HFFc6 (cell line): ENCODE measurements at regions not wholly inside any gene's neighbourhood (a gene's known extent, or its start where the extent isn't known, plus 50 kb on each side); places are given as distances from the start of the nearest gene placed in this dataset.
"Not testable (repeated sequence)": the region's sequence is repeated elsewhere in the genome, so short reads cannot be mapped to it uniquely, and the experiment has no call there.

ENCODE experiments used
- DNase-seq: peaks from one replicate; pipeline ENCODE4 v3.0.0-alpha.2; 2018
- H3K27ac Mint-ChIP-seq: 2 replicates; pipeline ENCODE4 v1.8.0; 2020; ENCODE audit warnings: mild to moderate bottlenecking, mixed read lengths
- H3K27me3 Mint-ChIP-seq: 2 replicates; pipeline ENCODE4 v1.8.0; 2021; ENCODE audit warnings: mild to moderate bottlenecking, moderate library complexity, mixed read lengths; ENCODE audit not compliant: insufficient read depth
- H3K36me3 Mint-ChIP-seq: 2 replicates; pipeline ENCODE4 v1.8.0; 2021; ENCODE audit warnings: low read depth, mixed read lengths
- H3K4me1 Mint-ChIP-seq: 2 replicates; pipeline ENCODE4 v1.8.0; 2020; ENCODE audit warnings: low read depth, mixed read lengths
- H3K4me3 Mint-ChIP-seq: 2 replicates; pipeline ENCODE4 v1.8.0; 2020; ENCODE audit warnings: mild to moderate bottlenecking, moderate library complexity, mixed read lengths
- H3K9me3 Mint-ChIP-seq: 2 replicates; pipeline ENCODE4 v1.8.0; 2020; ENCODE audit warnings: mild to moderate bottlenecking, mixed read lengths
- CTCF ChIP-seq: fragments of 200-600 bp; sonication (generic); IDR thresholded peaks from 2 replicates; pipeline ENCODE4 v1.5.0; 2021; ENCODE audit warnings: antibody characterized with exemption, mild to moderate bottlenecking

- Mint-ChIP-seq H3K36me3 (no peaks in the 10 kb centered on the region), H3K9me3 (no peaks in the 10 kb centered on the region; the same call in 1 of the 2 replicates), H3K4me1 (no peaks in the 10 kb centered on the region), H3K27me3 (peaks cover 6% of the 10 kb centered on the region), H3K4me3 (no peak overlapping the region), H3K27ac (no peak overlapping the region)
- TF ChIP-seq CTCF, result no peak
- DNase-seq, result no peak
Observed at GRCh38 chr12:4191642-4192041, 81.9 kb upstream of the CCND2 start.

- H3K36me3 Mint-ChIP-seq, result no peaks in the 10 kb centered on the region
- H3K27ac Mint-ChIP-seq, result no peak overlapping the region
- no peaks in the 10 kb centered on the region; the same call in 1 of the 2 replicates for H3K9me3 Mint-ChIP-seq
- H3K4me3 Mint-ChIP-seq, result no peak overlapping the region
- TF ChIP-seq CTCF, result no peak
- H3K27me3 Mint-ChIP-seq, result peaks cover 6% of the 10 kb centered on the region
- DNase-seq, result no peak
- no peaks in the 10 kb centered on the region for H3K4me1 Mint-ChIP-seq
Observed at GRCh38 chr12:4191149-4191548, 82.4 kb upstream of the CCND2 start.

GRCh38 chr12:4190366-4191063 is 83.0 kb upstream of the CCND2 start:
- no peak for TF ChIP-seq CTCF
- peaks cover 6% of the 10 kb centered on the region for H3K27me3 Mint-ChIP-seq
- no peak for DNase-seq
- H3K4me3 Mint-ChIP-seq, result no peak overlapping the region
- no peaks in the 10 kb centered on the region for H3K36me3 Mint-ChIP-seq
- H3K27ac Mint-ChIP-seq, result no peak overlapping the region
- H3K4me1 Mint-ChIP-seq, result no peaks in the 10 kb centered on the region
- H3K9me3 Mint-ChIP-seq, result no peaks in the 10 kb centered on the region; the same call in 1 of the 2 replicates

- H3K27ac Mint-ChIP-seq, result no peak overlapping the region
Observed at GRCh38 chr12:4189721-4190120, 83.8 kb upstream of the CCND2 start.

GRCh38 chr12:4187916-4188315 is 85.6 kb upstream of the CCND2 start:
- Mint-ChIP-seq H3K4me1 (no peaks in the 10 kb centered on the region), H3K4me3 (no peak overlapping the region), H3K27ac (no peak overlapping the region), H3K27me3 (peaks cover 6% of the 10 kb centered on the region; the same call in 1 of the 2 replicates), H3K36me3 (no peaks in the 10 kb centered on the region), H3K9me3 (no peaks in the 10 kb centered on the region; the same call in 1 of the 2 replicates)
- TF ChIP-seq CTCF, result no peak
- no peak for DNase-seq

More at GRCh38 chr12:4189721-4190120, 83.8 kb upstream of the CCND2 start:
- Mint-ChIP-seq H3K36me3 (no peaks in the 10 kb centered on the region), H3K9me3 (no peaks in the 10 kb centered on the region; the same call in 1 of the 2 replicates), H3K27me3 (peaks cover 6% of the 10 kb centered on the region), H3K4me3 (no peak overlapping the region), H3K4me1 (no peaks in the 10 kb centered on the region)
- no peak for TF ChIP-seq CTCF
- no peak for DNase-seq

GRCh38 chr12:4187315-4187714 is 86.2 kb upstream of the CCND2 start:
- H3K4me3 Mint-ChIP-seq, H3K4me1 Mint-ChIP-seq, DNase-seq, H3K27me3 Mint-ChIP-seq, H3K9me3 Mint-ChIP-seq, H3K36me3 Mint-ChIP-seq, H3K27ac Mint-ChIP-seq: not testable (repeated sequence)
